ENCODE measurements at regions not wholly inside any gene's neighbourhood (a gene's known extent, or its start where the extent isn't known, plus 50 kb on each side); places are given as distances from the start of the nearest gene placed in this dataset.
"Not testable (repeated sequence)": the region's sequence is repeated elsewhere in the genome, so short reads cannot be mapped to it uniquely, and the experiment has no call there.

- DNase-seq: no peak
Observed at GRCh38 chr7:69515495-69516212, 82.6 kb upstream of the AUTS2 start.

DNA sequence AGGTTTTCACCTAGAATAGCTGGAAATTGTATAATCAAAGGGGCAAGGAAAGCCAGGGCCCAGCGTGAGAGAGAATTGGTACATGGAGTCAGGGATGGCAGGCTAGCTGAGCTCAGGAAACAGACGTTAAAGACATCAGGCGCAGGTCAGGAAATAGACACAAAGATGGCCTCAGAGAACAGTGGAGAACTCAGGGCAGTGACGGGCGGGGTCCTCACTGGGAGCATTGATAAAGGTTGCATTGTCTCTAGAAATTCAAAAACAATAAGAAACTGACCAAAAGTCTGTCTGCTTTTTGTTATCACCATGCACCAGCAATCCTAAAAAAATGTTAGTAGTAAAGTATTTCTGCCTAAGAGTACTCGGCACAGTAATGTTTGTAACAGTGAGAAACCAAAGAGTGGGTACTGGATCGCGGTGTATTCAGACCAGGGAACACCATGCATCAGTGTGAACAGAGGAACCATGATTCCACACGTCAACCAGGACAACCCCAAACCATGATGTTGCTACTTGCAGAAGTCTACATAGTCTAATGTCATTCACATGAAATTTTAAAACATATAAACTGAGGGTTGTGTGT, 81.9 kb upstream of the AUTS2 start:
- DNase-seq: no peak

- no peak for DNase-seq
Observed at GRCh38 chr7:69517985-69518704, 80.1 kb upstream of the AUTS2 start.

GRCh38 chr7:69518705-69519077, 79.6 kb upstream of the AUTS2 start:
- DNase-seq: no peak

GRCh38 chr7:69526570-69526969, 71.7 kb upstream of the AUTS2 start:
- DNase-seq: no peak

- DNase-seq: no peak
Observed at GRCh38 chr7:69527706-69528105, 70.6 kb upstream of the AUTS2 start.

- no peak for DNase-seq
Observed at GRCh38 chr7:69531050-69531449, 67.2 kb upstream of the AUTS2 start.

- DNase-seq: no peak
Observed at GRCh38 chr7:69534461-69535041, 63.7 kb upstream of the AUTS2 start.

- no peak for DNase-seq
Observed at GRCh38 chr7:69537691-69538090, 60.6 kb upstream of the AUTS2 start.

DNA sequence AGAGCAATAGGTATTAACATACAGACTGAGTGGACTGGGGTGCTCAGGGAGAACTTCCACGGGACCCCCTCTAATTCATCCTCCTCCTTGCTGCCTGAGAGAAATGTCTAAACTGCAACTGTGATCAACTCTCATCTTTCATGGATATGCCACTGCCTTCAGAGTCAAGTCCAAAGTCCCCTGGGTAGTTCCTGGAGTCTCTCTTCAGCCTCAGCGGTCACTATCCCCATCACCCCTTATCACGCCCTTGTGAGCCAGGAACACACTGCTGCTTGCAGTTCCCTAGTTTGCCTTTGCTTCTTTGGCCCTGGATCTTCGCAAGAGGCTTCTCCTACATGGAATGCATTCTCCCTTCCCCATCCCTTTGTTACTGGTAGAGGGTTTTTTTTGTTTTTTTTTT, 58.7 kb upstream of the AUTS2 start:
- no peak for DNase-seq

DNA sequence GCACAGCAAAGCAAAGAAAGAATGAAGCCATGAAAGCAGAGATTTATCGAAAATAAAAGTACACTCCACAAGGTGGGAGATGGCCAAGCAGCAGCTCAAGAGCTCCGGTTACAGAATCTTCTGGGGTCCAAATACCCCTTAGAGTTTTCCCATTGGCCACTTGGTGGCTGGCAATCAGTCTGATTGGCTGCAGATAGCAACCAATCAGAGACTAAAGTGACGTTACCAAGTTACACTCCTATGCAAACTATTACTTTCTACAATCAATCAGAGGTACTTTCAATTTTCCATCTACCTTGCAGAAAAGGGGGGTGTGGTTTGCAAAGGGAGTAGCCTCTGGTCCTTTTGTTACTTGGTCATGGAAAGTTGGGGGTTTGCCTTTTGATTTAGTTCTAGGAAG, 58.0 kb upstream of the AUTS2 start:
- DNase-seq: no peak

DNA sequence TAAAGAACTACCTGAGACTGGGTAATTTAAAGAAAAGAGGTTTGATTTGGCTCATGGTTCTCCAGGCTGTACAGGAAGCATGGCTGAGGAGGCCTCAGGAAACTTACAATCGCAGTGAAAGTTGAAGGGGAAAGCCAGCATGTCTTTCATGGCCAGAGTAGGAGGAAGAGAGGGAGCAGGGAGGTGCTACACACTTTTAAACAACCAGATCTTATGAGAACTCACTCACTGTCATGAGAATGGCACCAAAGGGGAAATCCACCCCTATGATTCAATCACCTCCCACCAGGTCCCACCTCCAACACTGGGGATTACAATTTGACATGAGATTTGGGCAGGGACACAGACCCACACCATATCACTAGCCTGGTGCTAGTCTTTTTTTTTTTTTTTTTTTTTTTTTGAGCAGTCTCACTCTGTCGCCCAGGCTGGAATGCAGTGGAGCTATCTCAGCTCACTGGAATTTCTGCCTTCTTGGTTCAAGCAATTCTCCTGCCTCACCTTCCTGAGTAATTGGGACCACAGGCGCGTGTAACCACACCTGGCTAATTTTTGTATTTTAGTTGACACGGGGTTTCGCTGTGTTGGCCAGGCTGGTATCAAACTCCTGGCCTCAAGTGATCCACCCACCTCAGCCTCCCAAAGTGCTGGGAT, 56.4 kb upstream of the AUTS2 start:
- DNase-seq: not testable (repeated sequence)

- DNase-seq: no peak
Observed at GRCh38 chr7:69545175-69545574, 53.1 kb upstream of the AUTS2 start.

Measured in Kasumi-1 (cell line).